GM18873 (cell line): ENCODE measurements at regions not wholly inside any gene's neighbourhood (a gene's known extent, or its start where the extent isn't known, plus 50 kb on each side); places are given as distances from the start of the nearest gene placed in this dataset.
"Not testable (repeated sequence)": the region's sequence is repeated elsewhere in the genome, so short reads cannot be mapped to it uniquely, and the experiment has no call there.

Experiments
- ATAC-seq: cut with Tn5 transposase; IDR thresholded peaks from one replicate; pipeline ENCODE4 v1.9.1; 2021; ENCODE audit warnings: mild to moderate bottlenecking, moderate library complexity, moderate number of reproducible peaks; ENCODE audit not compliant: unreplicated experiment, low FRiP score

- ATAC-seq, result not testable (repeated sequence)
These were observed 75.6 kb downstream of the MRPL39 start for GRCh38 chr21:25531538-25532250.

GRCh38 chr21:25528515-25528914 lies 78.8 kb downstream of the MRPL39 start:
- ATAC-seq, result no peak

- no peak for ATAC-seq
These were observed 88.8 kb downstream of the MRPL39 start for GRCh38 chr21:25518491-25518911.

GRCh38 chr21:25515484-25516405 lies 91.5 kb downstream of the MRPL39 start:
- no peak for ATAC-seq

GRCh38 chr21:25513810-25514209 lies 93.5 kb downstream of the MRPL39 start:
- no peak for ATAC-seq

- no peak for ATAC-seq
These were observed 94.9 kb downstream of the MRPL39 start for GRCh38 chr21:25512095-25513081.

GRCh38 chr21:25509862-25510261 lies 97.4 kb downstream of the MRPL39 start:
- peak; percentile 33 for ATAC-seq

GRCh38 chr21:25508364-25508763 lies 98.9 kb downstream of the MRPL39 start:
- no peak for ATAC-seq

GRCh38 chr21:25507522-25507921 lies 99.8 kb downstream of the MRPL39 start:
- no peak for ATAC-seq

GRCh38 chr21:25506887-25507286 lies 100.4 kb downstream of the MRPL39 start:
- no peak for ATAC-seq

GRCh38 chr21:25506261-25506660 lies 101.0 kb downstream of the MRPL39 start:
- no peak for ATAC-seq

- no peak for ATAC-seq
These were observed 103.3 kb downstream of the MRPL39 start for GRCh38 chr21:25503981-25504380.

GRCh38 chr21:25501996-25502665 lies 105.2 kb downstream of the MRPL39 start:
- peak; percentile 56 for ATAC-seq

GRCh38 chr21:25501462-25501861 lies 105.8 kb downstream of the MRPL39 start:
- peak; percentile 20 for ATAC-seq

GRCh38 chr21:25500598-25500997 lies 106.7 kb downstream of the MRPL39 start:
- ATAC-seq, result no peak

- no peak for ATAC-seq
These were observed 110.3 kb downstream of the MRPL39 start for GRCh38 chr21:25496825-25497482.

GRCh38 chr21:25494804-25495203 lies 112.5 kb downstream of the MRPL39 start:
- ATAC-seq, result no peak

GRCh38 chr21:25493722-25494121 lies 113.6 kb downstream of the MRPL39 start:
- ATAC-seq, result no peak

- ATAC-seq, result no peak
These were observed 116.0 kb downstream of the MRPL39 start for GRCh38 chr21:25491267-25491666.
